GM19397 (cell line): ENCODE measurements at regions not wholly inside any gene's neighbourhood (a gene's known extent, or its start where the extent isn't known, plus 50 kb on each side); places are given as distances from the start of the nearest gene placed in this dataset.
"Not testable (repeated sequence)": the region's sequence is repeated elsewhere in the genome, so short reads cannot be mapped to it uniquely, and the experiment has no call there.

ENCODE experiments used
- ATAC-seq: cut with Tn5 transposase; IDR thresholded peaks from one replicate; pipeline ENCODE4 v1.9.1; 2021; ENCODE audit warnings: mild to moderate bottlenecking, moderate library complexity; ENCODE audit not compliant: unreplicated experiment

- no peak for ATAC-seq
Observed at GRCh38 chr18:66931010-66931409, 327.1 kb upstream of the CDH19 start.

GRCh38 chr18:66916834-66917233 is 312.9 kb upstream of the CDH19 start:
- ATAC-seq = no peak

GRCh38 chr18:66900837-66901236 is 296.9 kb upstream of the CDH19 start:
- no peak for ATAC-seq

GRCh38 chr18:66895631-66896030 is 291.7 kb upstream of the CDH19 start:
- ATAC-seq = no peak

- no peak for ATAC-seq
Observed at GRCh38 chr18:66894851-66895250, 291.0 kb upstream of the CDH19 start.

- ATAC-seq = not testable (repeated sequence)
Observed at GRCh38 chr18:66892388-66892787, 288.5 kb upstream of the CDH19 start.

GRCh38 chr18:66874812-66875474 is 271.1 kb upstream of the CDH19 start:
- no peak for ATAC-seq

- ATAC-seq = no peak
Observed at GRCh38 chr18:66874375-66874774, 270.5 kb upstream of the CDH19 start.

- ATAC-seq = no peak
Observed at GRCh38 chr18:66873899-66874298, 270.0 kb upstream of the CDH19 start.

- no peak for ATAC-seq
Observed at GRCh38 chr18:66872277-66872676, 268.4 kb upstream of the CDH19 start.

GRCh38 chr18:66867653-66868052 is 263.8 kb upstream of the CDH19 start:
- no peak for ATAC-seq

GRCh38 chr18:66866427-66866940 is 262.6 kb upstream of the CDH19 start:
- ATAC-seq = not testable (repeated sequence)

- ATAC-seq = no peak
Observed at GRCh38 chr18:66838340-66838987, 234.6 kb upstream of the CDH19 start.

- ATAC-seq = no peak
Observed at GRCh38 chr18:66833646-66834045, 229.8 kb upstream of the CDH19 start.

- ATAC-seq = no peak
Observed at GRCh38 chr18:66826211-66826610, 222.3 kb upstream of the CDH19 start.

- ATAC-seq = no peak
Observed at GRCh38 chr18:66825347-66825746, 221.5 kb upstream of the CDH19 start.

GRCh38 chr18:66819235-66819634 is 215.3 kb upstream of the CDH19 start:
- ATAC-seq = no peak

GRCh38 chr18:66813138-66813537 is 209.2 kb upstream of the CDH19 start:
- ATAC-seq = no peak

- ATAC-seq = no peak
Observed at GRCh38 chr18:66795051-66795450, 191.2 kb upstream of the CDH19 start.

GRCh38 chr18:66792466-66792865 is 188.6 kb upstream of the CDH19 start:
- no peak for ATAC-seq

- no peak for ATAC-seq
Observed at GRCh38 chr18:66780609-66781008, 176.7 kb upstream of the CDH19 start.

- no peak for ATAC-seq
Observed at GRCh38 chr18:66778048-66778447, 174.2 kb upstream of the CDH19 start.

- ATAC-seq = no peak
Observed at GRCh38 chr18:66769375-66769774, 165.5 kb upstream of the CDH19 start.
